ENCODE measurements at regions not wholly inside any gene's neighbourhood (a gene's known extent, or its start where the extent isn't known, plus 50 kb on each side); places are given as distances from the start of the nearest gene placed in this dataset.

DNA sequence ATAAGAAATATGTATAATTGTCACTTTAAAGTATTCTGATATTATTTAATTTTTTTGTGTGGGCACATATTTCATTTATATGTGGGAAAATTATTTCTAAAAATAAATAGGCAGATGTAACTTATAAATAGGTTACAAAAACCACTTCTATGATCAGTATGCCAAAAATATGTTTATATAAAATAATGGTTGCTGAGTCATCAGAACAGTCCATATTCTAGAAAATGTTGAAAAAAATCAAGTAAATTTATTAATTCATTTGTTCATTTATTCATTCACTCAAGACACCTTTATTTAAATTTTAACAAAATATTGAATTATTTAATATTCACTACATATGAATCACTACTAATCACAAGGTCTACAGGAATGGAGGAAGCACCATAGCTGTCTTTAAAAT lies 1387.3 kb upstream of the C9orf72 start:
- DNase-seq (no peak), ATAC-seq (no peak)
- Histone ChIP-seq H3K36me3 (no peaks in the 10 kb centered on the region), H3K4me3 (no peak overlapping the region), H3K9me3 (no peaks in the 10 kb centered on the region), H3K27ac (no peak overlapping the region), H3K4me1 (no peaks in the 10 kb centered on the region), H3K27me3 (no peaks in the 10 kb centered on the region)
- intact Hi-C loops (cut with DNase I): no loop called here
- TF ChIP-seq, protein P1, sequence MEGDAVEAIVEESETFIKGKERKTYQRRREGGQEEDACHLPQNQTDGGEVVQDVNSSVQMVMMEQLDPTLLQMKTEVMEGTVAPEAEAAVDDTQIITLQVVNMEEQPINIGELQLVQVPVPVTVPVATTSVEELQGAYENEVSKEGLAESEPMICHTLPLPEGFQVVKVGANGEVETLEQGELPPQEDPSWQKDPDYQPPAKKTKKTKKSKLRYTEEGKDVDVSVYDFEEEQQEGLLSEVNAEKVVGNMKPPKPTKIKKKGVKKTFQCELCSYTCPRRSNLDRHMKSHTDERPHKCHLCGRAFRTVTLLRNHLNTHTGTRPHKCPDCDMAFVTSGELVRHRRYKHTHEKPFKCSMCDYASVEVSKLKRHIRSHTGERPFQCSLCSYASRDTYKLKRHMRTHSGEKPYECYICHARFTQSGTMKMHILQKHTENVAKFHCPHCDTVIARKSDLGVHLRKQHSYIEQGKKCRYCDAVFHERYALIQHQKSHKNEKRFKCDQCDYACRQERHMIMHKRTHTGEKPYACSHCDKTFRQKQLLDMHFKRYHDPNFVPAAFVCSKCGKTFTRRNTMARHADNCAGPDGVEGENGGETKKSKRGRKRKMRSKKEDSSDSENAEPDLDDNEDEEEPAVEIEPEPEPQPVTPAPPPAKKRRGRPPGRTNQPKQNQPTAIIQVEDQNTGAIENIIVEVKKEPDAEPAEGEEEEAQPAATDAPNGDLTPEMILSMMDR (IDR thresholded peaks at IDR 0.05): no peak

DNA sequence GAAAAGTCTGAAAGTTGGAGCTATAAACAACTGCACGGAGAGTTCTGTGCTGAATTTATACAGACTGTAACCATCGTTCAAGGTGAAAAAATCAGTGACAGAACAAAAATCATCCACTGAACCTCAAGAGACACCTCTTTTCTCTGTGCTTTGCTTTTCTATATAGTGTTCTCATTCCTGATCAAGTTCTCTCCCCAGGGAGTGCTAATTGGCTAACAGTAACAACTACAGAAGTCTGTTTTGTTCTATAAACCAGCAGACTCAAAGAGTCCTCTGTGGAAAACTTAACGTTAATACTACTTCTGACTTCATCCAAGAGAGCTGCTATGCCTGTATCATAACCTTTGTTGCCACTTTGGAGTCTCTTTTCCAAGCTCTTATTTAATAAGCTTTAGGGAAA lies 1388.3 kb upstream of the C9orf72 start:
- TF ChIP-seq, protein P1 (IDR thresholded peaks at IDR 0.05): no peak
- no peak overlapping the region for H3K4me3 ChIP-seq
- no peaks in the 10 kb centered on the region for H3K4me1 ChIP-seq
- no peak overlapping the region for H3K27ac ChIP-seq
- intact Hi-C loops (cut with DNase I): no loop called here
- no peaks in the 10 kb centered on the region for H3K9me3 ChIP-seq
- no peak for DNase-seq
- H3K36me3 ChIP-seq: no peaks in the 10 kb centered on the region
- no peaks in the 10 kb centered on the region for H3K27me3 ChIP-seq
- no peak for ATAC-seq

DNA sequence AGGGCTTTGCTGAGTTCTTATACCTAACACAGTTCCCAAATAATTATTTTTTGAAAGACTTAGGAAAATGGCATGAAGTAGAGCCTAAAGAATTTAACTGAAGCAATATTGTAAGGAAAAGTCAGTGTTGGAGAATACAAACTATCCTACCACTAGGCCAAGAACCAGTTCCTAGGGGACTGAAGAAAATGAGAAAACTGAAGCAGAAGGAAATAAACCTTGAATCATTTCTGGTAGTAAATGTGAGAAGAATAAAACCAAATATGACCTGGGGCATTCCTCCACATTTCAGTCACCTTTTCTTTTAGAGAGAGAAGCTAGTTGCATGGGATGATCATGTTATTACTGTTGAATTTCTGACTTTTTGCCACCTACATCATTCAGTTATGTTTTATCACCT lies 1393.9 kb upstream of the C9orf72 start:
- H3K27me3 ChIP-seq: no peaks in the 10 kb centered on the region
- TF ChIP-seq, protein P1 (IDR thresholded peaks at IDR 0.05): no peak
- DNase-seq (no peak), ATAC-seq (no peak)
- H3K27ac ChIP-seq: no peak overlapping the region
- no peaks in the 10 kb centered on the region for H3K9me3 ChIP-seq
- H3K4me1 ChIP-seq: no peaks in the 10 kb centered on the region
- H3K4me3 ChIP-seq: no peak overlapping the region
- intact Hi-C loops (cut with DNase I): no loop called here
- no peaks in the 10 kb centered on the region for H3K36me3 ChIP-seq

DNA sequence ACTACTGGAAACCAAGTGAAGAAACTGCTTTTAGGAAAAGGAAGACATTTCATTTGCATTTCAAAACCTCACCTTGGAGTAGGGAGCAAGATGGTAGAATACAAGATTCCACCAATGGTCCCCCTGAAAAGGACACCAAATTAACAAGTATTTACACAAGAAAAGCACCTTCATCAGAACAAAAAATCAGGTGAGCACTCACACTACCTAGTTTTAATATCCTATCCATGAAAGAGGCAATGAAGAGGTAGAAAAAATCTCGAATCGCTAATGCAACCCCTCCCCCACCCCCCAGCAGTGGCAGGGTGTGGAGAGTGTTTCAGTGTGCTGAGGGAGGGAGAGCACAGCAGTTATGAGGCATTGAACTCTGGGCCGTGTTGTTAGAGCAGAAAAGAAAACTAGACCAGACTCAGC lies 1397.0 kb upstream of the C9orf72 start:
- Histone ChIP-seq H3K4me1 (no peaks in the 10 kb centered on the region), H3K9me3 (no peaks in the 10 kb centered on the region), H3K4me3 (no peak overlapping the region), H3K27ac (no peak overlapping the region), H3K36me3 (no peaks in the 10 kb centered on the region), H3K27me3 (no peaks in the 10 kb centered on the region)
- intact Hi-C loops (cut with DNase I): no loop called here
- DNase-seq: no peak
- no peak for ATAC-seq
- TF ChIP-seq, protein P1 (IDR thresholded peaks at IDR 0.05): no peak

DNA sequence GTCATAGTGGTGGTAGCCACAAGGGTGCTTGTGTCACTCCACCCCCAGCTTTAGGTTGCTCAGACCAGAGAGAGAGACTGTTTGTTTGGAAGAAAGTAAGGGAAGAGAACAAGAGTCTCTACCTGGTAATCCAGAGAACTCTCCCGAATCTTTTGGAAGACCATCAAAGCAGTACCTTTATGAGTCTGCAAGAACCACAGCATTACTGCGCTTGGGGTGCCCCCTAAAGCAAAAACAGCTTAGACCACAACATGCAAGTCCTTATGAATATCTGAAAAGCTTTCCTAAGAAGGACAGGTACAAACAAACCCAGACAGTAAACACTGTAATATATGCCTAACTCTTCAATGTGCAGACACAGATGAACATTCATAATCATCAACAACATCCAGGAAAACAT lies 1398.6 kb upstream of the C9orf72 start:
- no peak overlapping the region for H3K4me3 ChIP-seq
- H3K27me3 ChIP-seq: no peaks in the 10 kb centered on the region
- H3K4me1 ChIP-seq: no peaks in the 10 kb centered on the region
- H3K27ac ChIP-seq: no peak overlapping the region
- TF ChIP-seq, protein P1 (IDR thresholded peaks at IDR 0.05): no peak
- ATAC-seq: no peak
- no peaks in the 10 kb centered on the region for H3K36me3 ChIP-seq
- H3K9me3 ChIP-seq: no peaks in the 10 kb centered on the region
- DNase-seq: no peak
- intact Hi-C loops (cut with DNase I): no loop called here
